Fibroblast of lung (primary cell): ENCODE measurements at regions not wholly inside any gene's neighbourhood (a gene's known extent, or its start where the extent isn't known, plus 50 kb on each side); places are given as distances from the start of the nearest gene placed in this dataset.

Source experiments
- CTCF ChIP-seq, 2 donors: IDR thresholded peaks in 1 of 2; conservative IDR thresholded peaks in 1 of 2; 1 replicate in 1 of 2; 2 replicates in 1 of 2; pipeline ENCODE4 v1.5.1; 2011 to 2012; ENCODE audit warnings: low read length in 2 of 2, control low read depth in 1 of 2, inconsistent platforms in 1 of 2, low read depth in 1 of 2, mild to moderate bottlenecking in 1 of 2
- EZH2 ChIP-seq: IDR thresholded peaks from 2 replicates; pipeline ENCODE4 v1.5.1; 2012; ENCODE audit warnings: low read length, control low read depth, mild to moderate bottlenecking; ENCODE audit errors: missing control alignments

GRCh38 chr9:84123648-84124406, 143.2 kb downstream of the RMI1 start:
- TF ChIP-seq CTCF (conservative IDR thresholded peaks at IDR 0.05 in 1 of 2, IDR thresholded peaks at IDR 0.05 in 1 of 2; ENCODE audit: low read depth in 1 of 2, low read length in 2 of 2) = no peak
- no peak for TF ChIP-seq EZH2
